ENCODE measurements at regions not wholly inside any gene's neighbourhood (a gene's known extent, or its start where the extent isn't known, plus 50 kb on each side); places are given as distances from the start of the nearest gene placed in this dataset.

- DNase-seq (ENCODE audit: low spot score) = no peak
Measured at GRCh38 chr5:156135531-156135930, 191.4 kb upstream of the SGCD start.

DNA sequence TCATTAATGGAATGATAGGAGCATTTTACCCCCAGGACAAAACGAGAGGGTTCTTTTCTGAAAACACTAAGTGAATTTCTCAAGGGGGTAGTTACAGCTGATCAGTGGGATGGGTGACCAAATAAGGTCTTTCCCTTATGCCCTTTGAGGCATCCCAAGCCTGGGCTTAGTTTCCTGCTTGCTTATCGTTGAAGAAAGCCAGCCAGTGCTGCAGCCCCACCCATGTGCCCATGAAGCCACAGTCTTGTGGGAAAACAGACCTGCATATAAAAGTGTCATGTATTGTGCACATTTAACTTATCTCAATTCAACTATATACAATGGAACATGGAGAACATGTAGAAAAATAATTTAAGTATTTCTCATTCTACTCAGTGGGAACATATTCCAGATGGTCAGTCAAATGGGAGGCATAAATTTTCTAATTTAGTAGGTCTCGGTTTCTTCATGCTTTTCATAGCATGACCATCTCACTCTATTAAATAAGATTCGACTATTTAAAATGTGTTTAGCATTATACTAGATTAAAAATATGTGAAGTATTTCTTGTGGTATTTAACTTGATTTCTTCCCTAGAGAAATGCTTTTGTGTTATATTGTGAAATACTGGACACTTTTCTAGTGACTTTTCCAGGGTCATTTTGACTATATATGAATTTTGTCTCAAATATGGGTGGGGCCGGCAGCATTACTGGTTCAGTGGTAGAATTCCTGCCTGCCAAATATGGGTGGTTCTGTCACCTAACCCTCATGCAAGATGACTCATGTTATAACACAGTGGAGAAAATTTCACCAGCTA lies 189.7 kb upstream of the SGCD start:
- DNase-seq (ENCODE audit: low spot score) = no peak

DNA sequence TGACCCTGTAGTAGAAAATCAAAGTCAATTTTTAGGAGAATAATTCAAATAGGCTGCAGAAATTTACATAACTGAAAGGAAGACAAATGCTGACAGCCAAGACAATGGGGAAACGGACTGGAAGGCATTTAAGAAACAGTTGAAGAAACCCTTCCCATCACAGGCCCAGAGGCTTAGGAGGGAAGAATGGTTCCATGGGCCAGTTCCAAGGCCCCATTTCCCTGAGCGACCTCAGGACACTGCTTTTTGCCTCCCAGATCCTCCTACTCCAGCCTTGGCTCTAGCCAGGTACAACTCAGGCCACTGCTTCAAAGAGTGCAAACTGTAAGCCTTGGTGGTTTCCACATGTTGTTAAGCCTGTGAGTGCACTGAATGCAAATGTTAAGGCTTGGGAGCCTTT lies 184.1 kb upstream of the SGCD start:
- DNase-seq (ENCODE audit: low spot score) = no peak

DNA sequence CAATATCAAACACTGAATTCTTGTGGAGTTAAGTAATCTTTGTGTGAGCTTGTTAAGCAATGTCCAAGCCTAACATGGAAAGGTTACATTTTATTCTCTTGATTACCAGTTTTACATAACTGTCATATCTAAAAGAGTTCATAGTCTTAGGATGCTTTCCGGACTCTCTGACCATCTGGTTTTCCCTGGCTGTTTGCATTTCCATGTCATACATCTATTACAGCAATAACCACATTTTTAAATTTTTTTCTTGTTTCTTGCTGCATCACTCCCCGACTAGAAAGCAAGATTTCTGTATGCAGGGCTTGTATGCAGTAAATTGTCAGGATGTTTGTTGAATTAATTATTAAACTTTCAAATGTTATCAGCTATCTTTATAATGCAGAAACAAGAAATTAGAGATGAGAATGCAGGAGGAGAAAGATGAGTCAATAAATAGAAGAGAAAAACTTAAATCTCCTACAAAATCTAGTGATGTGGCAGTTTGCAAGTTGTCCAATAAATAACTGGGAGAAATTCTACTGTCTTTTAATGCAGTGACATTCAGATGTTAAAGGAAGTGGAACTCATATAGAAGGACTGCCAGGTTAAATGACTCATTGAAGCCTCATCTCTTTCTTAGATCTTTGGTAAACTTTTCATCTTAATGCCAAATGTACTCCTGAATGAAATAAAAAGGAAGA lies 179.6 kb upstream of the SGCD start:
- no peak for DNase-seq (ENCODE audit: low spot score)

- DNase-seq (ENCODE audit: low spot score) = no peak
Measured at GRCh38 chr5:156147944-156148285, 179.0 kb upstream of the SGCD start.

GRCh38 chr5:156148301-156148700 lies 178.7 kb upstream of the SGCD start:
- no peak for DNase-seq (ENCODE audit: low spot score)

DNA sequence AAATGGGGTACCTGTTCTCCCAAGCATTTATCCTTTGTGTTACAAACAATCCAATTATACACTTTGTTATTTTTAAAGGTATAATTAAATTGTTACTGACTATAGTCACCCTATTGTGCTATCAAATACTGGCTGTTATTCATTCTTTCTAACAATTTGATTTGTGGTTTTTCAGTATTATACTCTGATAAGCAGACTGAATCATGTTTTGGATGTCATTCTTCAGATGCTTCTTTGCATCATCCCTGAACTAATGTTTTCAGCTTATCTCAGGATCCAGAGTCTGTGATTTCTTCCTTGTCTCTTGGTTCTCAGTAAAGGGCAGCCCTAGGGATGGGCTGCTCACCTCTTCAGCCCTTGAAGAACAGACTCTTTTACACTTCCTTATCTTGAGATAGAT lies 177.8 kb upstream of the SGCD start:
- DNase-seq (ENCODE audit: low spot score) = no peak

- no peak for DNase-seq (ENCODE audit: low spot score)
Measured at GRCh38 chr5:156153602-156154001, 173.4 kb upstream of the SGCD start.

- no peak for DNase-seq (ENCODE audit: low spot score)
Measured at GRCh38 chr5:156154757-156155156, 172.2 kb upstream of the SGCD start.

GRCh38 chr5:156155598-156155997 lies 171.4 kb upstream of the SGCD start:
- no peak for DNase-seq (ENCODE audit: low spot score)

DNA sequence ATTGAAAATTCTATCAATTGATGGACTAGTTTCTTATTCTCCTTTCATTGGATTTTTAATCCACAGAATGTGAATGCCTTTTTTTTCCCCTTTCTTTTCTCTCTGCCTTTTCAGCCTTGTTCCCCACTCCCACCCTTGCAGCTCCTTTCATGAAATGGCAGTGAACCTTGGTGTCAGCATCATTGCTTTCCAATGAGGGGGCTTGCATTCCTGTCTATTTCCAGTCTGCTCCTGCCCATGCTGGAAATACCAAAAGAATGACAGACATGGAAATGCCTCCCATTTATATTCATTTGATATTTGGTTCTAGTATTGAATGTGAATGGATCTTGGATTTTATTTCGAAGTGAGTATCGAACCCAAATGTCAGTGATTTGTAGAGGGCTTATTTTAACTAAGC lies 162.7 kb upstream of the SGCD start:
- DNase-seq (ENCODE audit: low spot score) = no peak

DNA sequence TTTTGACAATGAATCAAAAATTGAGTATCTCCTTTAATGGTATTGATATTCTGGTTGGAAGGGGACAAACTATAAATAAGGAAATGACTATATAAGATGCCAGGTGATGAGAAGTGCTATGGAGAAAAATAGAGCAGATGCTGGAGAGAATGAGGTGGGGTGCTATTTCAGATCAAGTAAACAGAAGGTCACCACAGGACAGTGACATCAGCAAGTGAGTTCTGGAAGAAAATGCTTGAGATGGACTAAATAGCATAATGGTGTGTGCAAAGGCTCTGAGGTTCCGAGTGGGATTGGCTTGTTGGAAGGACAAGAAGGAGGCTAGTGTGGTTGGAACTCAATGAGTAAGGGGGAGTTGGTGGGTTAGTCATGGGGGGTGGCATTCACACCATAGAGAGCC lies 157.5 kb upstream of the SGCD start:
- DNase-seq (ENCODE audit: low spot score) = no peak

- no peak for DNase-seq (ENCODE audit: low spot score)
Measured at GRCh38 chr5:156170351-156170961, 156.5 kb upstream of the SGCD start.

- no peak for DNase-seq (ENCODE audit: low spot score)
Measured at GRCh38 chr5:156174225-156174624, 152.7 kb upstream of the SGCD start.

- DNase-seq (ENCODE audit: low spot score) = no peak
Measured at GRCh38 chr5:156178117-156178516, 148.8 kb upstream of the SGCD start.

DNA sequence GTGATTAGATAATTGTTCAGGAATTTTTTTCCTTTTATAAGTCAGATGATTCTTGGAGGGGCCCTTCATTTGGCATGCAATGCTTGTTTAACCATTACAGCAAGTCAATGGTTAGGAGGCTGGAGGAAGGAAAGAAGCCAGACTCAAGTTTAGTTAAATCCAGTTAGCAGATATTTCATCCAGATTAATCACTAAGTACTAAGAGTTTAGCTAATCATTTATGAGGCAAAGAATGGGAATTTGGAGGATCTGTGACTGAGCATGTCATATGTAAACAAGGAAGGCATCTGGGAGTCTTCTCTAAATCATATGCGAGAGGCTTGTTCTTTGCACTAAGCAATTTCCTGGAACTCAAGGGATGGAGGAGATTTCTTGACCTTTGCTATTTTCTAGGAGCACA lies 145.3 kb upstream of the SGCD start:
- no peak for DNase-seq (ENCODE audit: low spot score)

DNA sequence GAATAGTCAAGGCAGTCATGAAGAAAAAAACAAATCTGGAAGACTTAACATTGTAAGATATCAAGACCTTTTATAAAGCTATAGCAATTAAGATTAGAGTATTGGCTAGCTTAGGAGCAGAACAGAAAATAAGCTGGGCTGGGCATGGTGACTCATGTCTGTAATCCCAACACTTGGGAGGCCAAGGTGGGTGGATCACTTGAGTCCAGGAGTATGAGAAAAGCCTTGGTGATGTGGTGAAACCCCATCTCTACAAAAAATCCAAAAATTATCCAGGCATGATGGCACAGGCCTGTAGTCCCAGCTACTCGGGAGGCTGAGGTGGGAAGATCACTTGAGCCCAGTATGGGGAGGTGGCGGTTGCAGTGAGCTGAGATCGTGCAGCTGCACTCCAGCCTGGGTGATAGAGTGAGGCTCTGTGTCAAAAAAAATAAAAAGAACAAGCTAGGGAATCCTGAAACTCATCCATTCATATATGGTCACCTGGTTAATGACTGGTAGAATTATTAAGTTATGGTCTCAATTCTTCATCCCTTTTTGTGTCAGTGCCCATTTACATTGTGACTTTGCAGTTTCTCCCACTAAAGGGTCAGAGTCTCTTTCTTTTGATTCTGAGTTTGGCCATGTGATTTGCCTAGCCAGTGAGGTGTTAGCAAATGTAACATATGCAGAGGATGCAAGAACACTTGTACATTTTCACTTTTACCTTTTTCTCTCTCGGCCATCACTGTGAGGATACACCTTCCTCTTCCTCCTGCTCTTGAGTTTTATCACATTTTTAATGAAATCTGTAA lies 144.6 kb upstream of the SGCD start:
- DNase-seq (ENCODE audit: low spot score) = no peak

DNA sequence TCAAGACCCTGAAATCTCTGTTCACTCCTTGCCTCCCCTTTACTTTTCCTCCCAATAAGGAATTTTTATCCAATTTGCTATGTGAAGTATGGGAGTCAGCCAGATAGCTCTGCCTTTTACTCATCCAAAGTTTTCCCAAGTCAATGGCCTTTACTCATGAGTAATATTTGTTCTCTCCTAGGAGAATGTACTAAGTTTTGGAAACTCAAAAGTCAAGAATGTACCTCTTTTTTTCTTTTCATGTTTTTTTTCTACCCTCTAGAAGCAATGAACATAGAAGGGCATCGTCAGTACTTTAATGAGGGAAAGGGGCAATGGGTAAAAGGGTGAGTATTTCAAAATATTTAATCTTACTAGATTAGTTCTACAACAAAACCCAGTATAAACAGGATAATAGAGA lies 140.2 kb upstream of the SGCD start:
- DNase-seq (ENCODE audit: low spot score) = no peak

- no peak for DNase-seq (ENCODE audit: low spot score)
Measured at GRCh38 chr5:156188016-156188415, 138.9 kb upstream of the SGCD start.

DNA sequence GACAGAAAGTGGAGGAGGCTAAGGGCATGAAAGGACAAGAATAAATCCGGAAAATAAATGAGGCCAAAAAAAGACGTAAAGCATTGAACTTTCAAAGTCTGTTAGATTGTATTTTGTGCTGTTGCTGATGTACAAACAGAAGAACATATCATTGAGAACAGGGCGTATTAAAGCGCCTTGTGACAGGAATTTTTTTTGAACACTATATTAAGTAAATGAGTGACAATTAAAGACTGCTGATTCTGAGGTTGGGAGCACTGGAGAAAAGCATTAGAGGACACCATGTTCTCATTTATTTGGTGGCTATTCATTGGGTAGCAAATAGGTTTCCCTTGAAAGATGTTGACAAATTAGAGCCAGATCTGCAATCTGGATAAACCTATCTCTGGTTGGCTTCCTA lies 137.3 kb upstream of the SGCD start:
- DNase-seq (ENCODE audit: low spot score) = no peak

- DNase-seq (ENCODE audit: low spot score) = no peak
Measured at GRCh38 chr5:156191547-156191946, 135.4 kb upstream of the SGCD start.

GRCh38 chr5:156197042-156197635 lies 129.8 kb upstream of the SGCD start:
- no peak for DNase-seq (ENCODE audit: low spot score)

Data from putamen (tissue), 1 donor.